Nephron (organoid): ENCODE measurements at regions not wholly inside any gene's neighbourhood (a gene's known extent, or its start where the extent isn't known, plus 50 kb on each side); places are given as distances from the start of the nearest gene placed in this dataset.

ENCODE experiments used
- H3K27ac Mint-ChIP-seq, 3 experiments: 2 replicates each; pipeline ENCODE4 v1.8.0; 2020; ENCODE audit warnings: mixed read lengths in 3 of 3, mild to moderate bottlenecking in 2 of 3, moderate library complexity in 1 of 3
- H3K27me3 Mint-ChIP-seq: 2 replicates; pipeline ENCODE4 v1.8.0; 2021; ENCODE audit warnings: low read depth, mild to moderate bottlenecking, moderate library complexity, mixed read lengths
- H3K36me3 Mint-ChIP-seq: 2 replicates; pipeline ENCODE4 v1.8.0; 2020; ENCODE audit warnings: low read depth, mixed read lengths
- H3K4me1 Mint-ChIP-seq: 2 replicates; pipeline ENCODE4 v1.8.0; 2020; ENCODE audit warnings: mixed read lengths
- H3K4me3 Mint-ChIP-seq, 3 experiments: 2 replicates each; pipeline ENCODE4 v1.8.0; 2020; ENCODE audit warnings: mild to moderate bottlenecking in 3 of 3, mixed read lengths in 3 of 3, moderate library complexity in 2 of 3
- H3K9me3 Mint-ChIP-seq: 2 replicates; pipeline ENCODE4 v1.8.0; 2020; ENCODE audit warnings: mixed read lengths
- TF ChIP-seq, protein P1 (sequence below), 3 experiments: fragments of 200-600 bp; sonication (generic); IDR thresholded peaks; one replicate each; pipeline ENCODE4 v1.5.0; 2021; ENCODE audit warnings: antibody characterized with exemption in 3 of 3; ENCODE audit not compliant: unreplicated experiment in 3 of 3

DNA sequence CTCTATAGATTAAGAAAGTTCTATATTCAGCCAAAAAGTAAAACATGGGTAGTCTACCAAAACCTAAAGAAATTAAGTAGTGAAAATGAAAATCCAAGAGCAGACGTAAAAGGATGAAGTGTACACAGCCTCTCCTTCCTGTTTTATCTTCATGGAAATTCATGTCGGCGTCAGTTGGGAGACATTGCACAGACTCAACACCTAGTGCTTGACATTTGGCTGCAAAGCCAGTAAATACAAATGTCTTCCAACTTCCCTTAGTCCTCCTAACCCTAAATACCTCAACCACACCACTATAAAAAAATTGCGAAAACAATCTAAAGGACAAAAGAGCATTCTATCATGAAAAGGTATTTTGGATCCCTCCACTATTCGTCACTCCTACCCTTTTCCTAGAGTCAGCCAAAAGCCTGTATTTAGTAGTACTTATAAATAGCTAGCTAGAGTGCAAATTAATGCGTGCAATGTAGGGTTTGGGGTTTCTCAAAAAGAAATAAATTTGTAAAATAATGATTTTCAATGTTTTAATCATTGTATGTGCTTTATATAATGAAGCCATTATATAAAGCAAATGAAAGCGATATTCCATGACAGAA lies 56.4 kb upstream of the TRPC4 start:
- H3K4me1 Mint-ChIP-seq: no peaks in the 10 kb centered on the region
- H3K27ac Mint-ChIP-seq: no peak overlapping the region
- TF ChIP-seq, protein P1, sequence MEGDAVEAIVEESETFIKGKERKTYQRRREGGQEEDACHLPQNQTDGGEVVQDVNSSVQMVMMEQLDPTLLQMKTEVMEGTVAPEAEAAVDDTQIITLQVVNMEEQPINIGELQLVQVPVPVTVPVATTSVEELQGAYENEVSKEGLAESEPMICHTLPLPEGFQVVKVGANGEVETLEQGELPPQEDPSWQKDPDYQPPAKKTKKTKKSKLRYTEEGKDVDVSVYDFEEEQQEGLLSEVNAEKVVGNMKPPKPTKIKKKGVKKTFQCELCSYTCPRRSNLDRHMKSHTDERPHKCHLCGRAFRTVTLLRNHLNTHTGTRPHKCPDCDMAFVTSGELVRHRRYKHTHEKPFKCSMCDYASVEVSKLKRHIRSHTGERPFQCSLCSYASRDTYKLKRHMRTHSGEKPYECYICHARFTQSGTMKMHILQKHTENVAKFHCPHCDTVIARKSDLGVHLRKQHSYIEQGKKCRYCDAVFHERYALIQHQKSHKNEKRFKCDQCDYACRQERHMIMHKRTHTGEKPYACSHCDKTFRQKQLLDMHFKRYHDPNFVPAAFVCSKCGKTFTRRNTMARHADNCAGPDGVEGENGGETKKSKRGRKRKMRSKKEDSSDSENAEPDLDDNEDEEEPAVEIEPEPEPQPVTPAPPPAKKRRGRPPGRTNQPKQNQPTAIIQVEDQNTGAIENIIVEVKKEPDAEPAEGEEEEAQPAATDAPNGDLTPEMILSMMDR (IDR thresholded peaks at IDR 0.05; ENCODE audit: unreplicated experiment in 3 of 3): no peak
- no peaks in the 10 kb centered on the region for H3K27me3 Mint-ChIP-seq
- no peaks in the 10 kb centered on the region for H3K36me3 Mint-ChIP-seq
- no peak overlapping the region for H3K4me3 Mint-ChIP-seq
- no peaks in the 10 kb centered on the region for H3K9me3 Mint-ChIP-seq

DNA sequence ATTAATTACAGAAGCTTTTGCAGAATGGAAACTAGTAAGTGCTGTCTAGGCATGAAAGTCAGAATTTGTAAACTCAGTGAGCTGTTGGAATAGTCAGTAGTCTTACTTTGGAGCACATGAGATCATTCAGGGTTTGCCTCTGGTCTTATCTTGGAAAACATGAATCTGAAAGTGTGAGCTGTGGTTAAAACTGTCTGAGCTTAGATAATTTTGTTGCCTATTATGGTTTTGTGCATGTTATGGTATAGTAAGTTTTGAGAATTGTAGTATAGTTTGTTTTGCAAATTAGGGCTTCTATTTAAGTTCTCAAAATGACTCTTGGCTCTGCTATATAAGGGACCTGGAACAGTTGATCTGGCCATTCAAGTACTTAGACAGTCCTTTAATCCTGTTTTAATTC lies 53.7 kb upstream of the TRPC4 start:
- Mint-ChIP-seq H3K4me1 (peaks cover 9% of the 10 kb centered on the region), H3K4me3 (no peak overlapping the region), H3K27me3 (no peaks in the 10 kb centered on the region), H3K36me3 (no peaks in the 10 kb centered on the region), H3K9me3 (no peaks in the 10 kb centered on the region), H3K27ac (no peak overlapping the region)
- TF ChIP-seq, protein P1 (IDR thresholded peaks at IDR 0.05; ENCODE audit: unreplicated experiment in 3 of 3): no peak

DNA sequence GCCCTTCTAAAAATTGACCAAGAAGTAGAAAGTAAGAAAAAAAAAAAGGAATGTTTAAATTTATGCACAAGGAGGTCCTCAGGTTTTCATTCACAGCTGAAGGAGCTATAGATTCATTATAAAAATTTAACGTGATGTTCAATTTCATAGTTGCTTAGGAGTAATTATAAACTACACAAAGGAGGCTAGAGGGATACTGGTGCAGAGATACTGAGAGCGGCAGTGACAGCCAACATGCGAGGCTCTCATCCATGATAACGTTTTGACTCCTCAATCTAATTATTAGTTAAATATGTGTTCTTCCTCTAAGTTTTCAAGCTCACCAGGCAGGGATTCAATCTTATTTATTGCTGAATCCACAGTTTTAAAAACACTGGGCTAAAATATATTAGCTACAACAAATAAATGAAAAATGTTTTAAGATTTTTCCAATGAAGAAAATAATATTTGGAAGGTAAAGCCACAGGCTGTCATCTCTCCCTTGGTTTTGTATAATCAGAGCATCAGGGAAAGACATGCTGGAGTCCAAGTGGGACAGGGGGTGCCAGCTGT lies 49.8 kb upstream of the TRPC4 start:
- Mint-ChIP-seq H3K9me3 (peaks cover 4% of the 10 kb centered on the region), H3K4me1 (peaks cover 9% of the 10 kb centered on the region), H3K27me3 (no peaks in the 10 kb centered on the region), H3K36me3 (no peaks in the 10 kb centered on the region), H3K27ac (no peak overlapping the region), H3K4me3 (no peak overlapping the region)
- TF ChIP-seq, protein P1 (IDR thresholded peaks at IDR 0.05; ENCODE audit: unreplicated experiment in 3 of 3): no peak
